ENCODE measurements at regions not wholly inside any gene's neighbourhood (a gene's known extent, or its start where the extent isn't known, plus 50 kb on each side); places are given as distances from the start of the nearest gene placed in this dataset.

GRCh38 chr4:138327338-138327737, 85.2 kb upstream of the SLC7A11 start:
- intact Hi-C loops (cut with DNase I), result no loop called here

GRCh38 chr4:138320831-138321230, 78.7 kb upstream of the SLC7A11 start:
- no peak for TF ChIP-seq CTCF (IDR thresholded peaks at IDR 0.05)

More at GRCh38 chr4:138327338-138327737, 85.2 kb upstream of the SLC7A11 start:
- H3K27ac ChIP-seq, result peak overlapping the region in 1 of 2 donors; percentile 41
- H3K36me3 ChIP-seq, result no peaks in the 10 kb centered on the region
- H3K27me3 ChIP-seq, result no peaks in the 10 kb centered on the region
- H3K4me1 ChIP-seq, result peaks cover 0 to 13% of the 10 kb centered on the region in 2 donors
- DNase-seq (no peak), ATAC-seq (peak; percentile 21)
- TF ChIP-seq CTCF (IDR thresholded peaks at IDR 0.05), result no peak
- no peaks in the 10 kb centered on the region for H3K9me3 ChIP-seq
- H3K4me3 ChIP-seq, result no peak overlapping the region

GRCh38 chr4:138320030-138320429, 77.9 kb upstream of the SLC7A11 start:
- Histone ChIP-seq H3K4me3 (no peak overlapping the region), H3K27me3 (no peaks in the 10 kb centered on the region), H3K9me3 (no peaks in the 10 kb centered on the region), H3K36me3 (no peaks in the 10 kb centered on the region), H3K27ac (no peak overlapping the region), H3K4me1 (no peaks in the 10 kb centered on the region)
- TF ChIP-seq CTCF (IDR thresholded peaks at IDR 0.05), result no peak
- DNase-seq (no peak), ATAC-seq (no peak)
- intact Hi-C loops (cut with DNase I), result no loop called here

More at GRCh38 chr4:138320831-138321230, 78.7 kb upstream of the SLC7A11 start:
- no peak for ATAC-seq
- Histone ChIP-seq H3K27me3 (no peaks in the 10 kb centered on the region), H3K4me1 (no peaks in the 10 kb centered on the region), H3K9me3 (no peaks in the 10 kb centered on the region), H3K36me3 (no peaks in the 10 kb centered on the region), H3K4me3 (no peak overlapping the region), H3K27ac (no peak overlapping the region)
- DNase-seq, result no peak
- intact Hi-C loops (cut with DNase I), result no loop called here

- no peaks in the 10 kb centered on the region for H3K4me1 ChIP-seq
- ATAC-seq (no peak), DNase-seq (no peak)
- no peaks in the 10 kb centered on the region for H3K36me3 ChIP-seq
- H3K27me3 ChIP-seq, result no peaks in the 10 kb centered on the region
- no peak overlapping the region for H3K4me3 ChIP-seq
- no peaks in the 10 kb centered on the region for H3K9me3 ChIP-seq
- no peak overlapping the region for H3K27ac ChIP-seq
- intact Hi-C loops (cut with DNase I), result no loop called here
- no peak for TF ChIP-seq CTCF (IDR thresholded peaks at IDR 0.05)
These were observed 75.1 kb upstream of the SLC7A11 start for GRCh38 chr4:138317175-138317748.

GRCh38 chr4:138312536-138312911, 70.4 kb upstream of the SLC7A11 start:
- no peaks in the 10 kb centered on the region for H3K27me3 ChIP-seq
- H3K4me3 ChIP-seq, result no peak overlapping the region
- no peaks in the 10 kb centered on the region for H3K4me1 ChIP-seq
- ATAC-seq, result no peak
- no peak overlapping the region for H3K27ac ChIP-seq
- intact Hi-C loops (cut with DNase I), result no loop called here
- DNase-seq, result no peak
- no peaks in the 10 kb centered on the region for H3K36me3 ChIP-seq
- H3K9me3 ChIP-seq, result no peaks in the 10 kb centered on the region
- TF ChIP-seq CTCF (IDR thresholded peaks at IDR 0.05), result no peak

Measured in left lung (tissue), 4 donors.